Upper lobe of left lung (tissue), 6 donors: ENCODE measurements at regions not wholly inside any gene's neighbourhood (a gene's known extent, or its start where the extent isn't known, plus 50 kb on each side); places are given as distances from the start of the nearest gene placed in this dataset.

Experiments used
- ATAC-seq, 2 donors: fragments of 200-7000 bp; cut with Tn5 transposase; one replicate each; pipeline ENCODE4 v1.9.1; 2022; ENCODE audit warnings: mild to moderate bottlenecking in 2 of 2, moderate library complexity in 2 of 2; ENCODE audit not compliant: low FRiP score in 2 of 2
- DNase-seq, 2 donors: peaks; one replicate each; pipeline ENCODE4 v3.0.0-alpha.2; 2019 to 2020
- H3K27ac ChIP-seq, 4 donors: fragments of 200-600 bp; sonication (generic); one replicate each; pipeline ENCODE4 v1.5.1; 2016 to 2019
- H3K27me3 ChIP-seq, 4 donors: fragments of 200-600 bp; sonication (generic); one replicate each; pipeline ENCODE4 v1.5.1; 2017 to 2019
- H3K36me3 ChIP-seq, 4 donors: fragments of 200-600 bp; sonication (generic); one replicate each; pipeline ENCODE4 v1.5.1; 2016 to 2019
- H3K4me1 ChIP-seq, 4 donors: fragments of 200-600 bp; sonication (generic); one replicate each; pipeline ENCODE4 v1.5.1; 2018 to 2019
- H3K4me3 ChIP-seq, 4 donors: fragments of 200-600 bp; sonication (generic); one replicate each; pipeline ENCODE4 v1.5.1; 2017 to 2019; ENCODE audit warnings: mild to moderate bottlenecking in 2 of 4, moderate library complexity in 1 of 4
- H3K9me3 ChIP-seq, 4 donors: fragments of 200-600 bp; sonication (generic); one replicate each; pipeline ENCODE4 v1.5.1; 2018 to 2019
- CTCF ChIP-seq, 6 experiments: fragments of 450-650 bp in 4 of 6; fragments of 200-600 bp in 2 of 6; sonication (generic) in 2 of 6; IDR thresholded peaks; one replicate each; pipeline ENCODE4 v1.5.1; 2016 to 2019; ENCODE audit warnings: antibody characterized with exemption in 6 of 6
- EP300 ChIP-seq, 4 donors: sonication (generic); formaldehyde crosslinking; IDR thresholded peaks; one replicate each; pipeline ENCODE4 v1.5.1; 2017; ENCODE audit warnings: antibody characterized with exemption in 4 of 4, control low read depth in 2 of 4
- POLR2A ChIP-seq, 4 donors: fragments of 450-650 bp; IDR thresholded peaks; one replicate each; pipeline ENCODE4 v1.5.1; 2016 to 2017; ENCODE audit warnings: antibody characterized with exemption in 4 of 4, mild to moderate bottlenecking in 2 of 4
- POLR2AphosphoS5 ChIP-seq, 2 donors: sonication (generic); formaldehyde crosslinking; IDR thresholded peaks; one replicate each; pipeline ENCODE4 v1.5.1; 2017; ENCODE audit warnings: antibody characterized with exemption in 2 of 2
- whole genome bisulfite sequencing, 2 donors: methylation state at CpG; one replicate each; pipeline ENCODE4 v1.1.5; 2017 to 2018; 5-methylcytosine and 5-hydroxymethylcytosine counted together
- donor health status: DM: no; HTN: no; CAD: no; lungs with moderate emphysema.
- donor health status: DM: no; HTN: yes; CAD: no; lungs with severe emphysema.

DNA sequence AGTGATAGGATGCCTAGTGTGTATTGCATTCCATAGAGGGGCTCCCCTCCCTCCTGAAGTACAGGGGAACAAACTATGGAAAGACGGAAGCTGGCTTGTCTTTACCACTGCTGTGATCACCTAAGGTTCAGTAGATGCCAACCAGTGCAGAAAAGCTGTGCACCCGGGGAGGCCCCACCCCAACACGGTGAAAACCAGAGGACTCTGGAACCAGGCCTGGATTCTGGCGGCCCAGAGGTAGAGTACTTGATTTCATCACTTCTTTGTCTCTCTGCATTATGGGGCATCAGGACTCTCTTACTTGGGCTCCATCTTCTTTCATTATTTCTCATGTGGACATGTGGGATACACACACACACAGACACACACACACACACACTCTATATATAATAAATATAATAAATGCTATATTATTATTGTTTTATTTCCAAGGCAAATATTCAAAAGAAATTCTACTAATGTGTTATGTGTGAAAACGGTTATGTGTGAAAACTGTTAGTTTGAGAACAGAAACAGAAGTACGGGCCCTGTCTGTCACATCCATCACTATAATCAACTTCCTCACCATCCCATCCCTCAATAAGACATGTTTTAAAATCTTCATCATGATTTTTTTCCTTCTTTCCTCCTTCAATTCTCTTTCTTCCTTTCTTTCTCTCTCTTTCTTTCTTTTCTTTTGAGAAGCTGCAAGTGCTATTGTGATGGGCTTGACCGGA lies 152.4 kb upstream of the CMC1 start:
- H3K27me3 ChIP-seq: no peaks in the 10 kb centered on the region
- no peak overlapping the region for H3K27ac ChIP-seq
- peaks cover 0 to 6% (median 0%) of the 10 kb centered on the region in 4 donors for H3K9me3 ChIP-seq
- no peak overlapping the region for H3K4me3 ChIP-seq
- 84 to 89% methylated on average over 7 of the region's 7 CpGs for WGBS, 2 donors
- H3K36me3 ChIP-seq: no peaks in the 10 kb centered on the region
- DNase-seq: peak in 1 of 2 donors; percentile 10
- no peak for ATAC-seq
- H3K4me1 ChIP-seq: no peaks in the 10 kb centered on the region
- TF ChIP-seq EP300 (IDR thresholded peaks at IDR 0.05): no peak
- TF ChIP-seq POLR2A (IDR thresholded peaks at IDR 0.05): no peak
- no peak for TF ChIP-seq POLR2AphosphoS5 (IDR thresholded peaks at IDR 0.05)
- TF ChIP-seq CTCF (IDR thresholded peaks at IDR 0.05): no peak

DNA sequence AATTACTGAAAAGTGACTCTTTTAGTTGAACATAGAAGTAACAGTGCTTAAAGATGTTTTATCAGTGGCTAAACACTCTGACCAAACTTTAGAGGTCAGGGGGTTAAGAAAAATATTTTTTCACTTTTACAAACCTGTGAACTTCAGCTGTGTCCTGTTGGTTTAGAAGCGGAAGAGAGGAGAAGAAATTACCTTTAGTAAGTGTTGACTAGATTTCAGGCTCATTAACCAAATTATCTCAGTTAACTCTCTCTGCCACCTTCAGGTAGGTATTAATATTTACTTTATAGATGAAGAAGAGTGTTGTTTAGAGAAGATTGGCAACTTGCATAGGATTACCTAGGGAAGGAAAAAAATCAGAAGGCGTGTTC lies 151.9 kb upstream of the CMC1 start:
- TF ChIP-seq POLR2A (IDR thresholded peaks at IDR 0.05) (no peak), POLR2AphosphoS5 (IDR thresholded peaks at IDR 0.05) (no peak), EP300 (IDR thresholded peaks at IDR 0.05) (no peak), CTCF (IDR thresholded peaks at IDR 0.05) (no peak)
- peaks cover 0 to 11% (median 0%) of the 10 kb centered on the region in 4 donors for H3K9me3 ChIP-seq
- DNase-seq (no peak), ATAC-seq (no peak)
- no peaks in the 10 kb centered on the region for H3K27me3 ChIP-seq
- 82 to 87% methylated on average over 2 of the region's 2 CpGs for WGBS, 2 donors
- H3K4me3 ChIP-seq: no peak overlapping the region
- no peaks in the 10 kb centered on the region for H3K4me1 ChIP-seq
- H3K36me3 ChIP-seq: no peaks in the 10 kb centered on the region
- no peak overlapping the region for H3K27ac ChIP-seq

DNA sequence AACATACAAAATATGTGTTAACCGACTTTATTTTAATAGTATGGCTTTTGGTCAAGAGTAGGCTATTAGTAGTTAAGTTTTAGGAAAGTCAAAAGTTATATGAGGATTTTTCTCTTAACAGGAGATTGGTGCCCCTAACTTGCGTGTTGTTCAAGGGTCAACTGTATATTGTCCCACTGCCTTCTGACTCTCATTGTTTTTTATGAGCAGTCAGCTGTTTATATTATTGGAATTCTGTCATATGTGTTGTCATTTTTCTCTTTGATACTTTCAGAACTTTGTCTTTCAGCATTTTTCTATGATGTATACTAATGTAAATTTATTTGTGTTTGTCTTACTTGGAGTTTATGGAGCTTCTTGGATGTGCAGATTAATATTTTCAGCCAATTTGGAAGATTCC lies 142.1 kb upstream of the CMC1 start:
- ATAC-seq: no peak

GRCh38 chr3:28101705-28102104 lies 139.7 kb upstream of the CMC1 start:
- TF ChIP-seq POLR2AphosphoS5 (IDR thresholded peaks at IDR 0.05) (no peak), CTCF (IDR thresholded peaks at IDR 0.05) (no peak), POLR2A (IDR thresholded peaks at IDR 0.05) (no peak), EP300 (IDR thresholded peaks at IDR 0.05) (no peak)
- Histone ChIP-seq H3K4me3 (no peak overlapping the region), H3K36me3 (no peaks in the 10 kb centered on the region), H3K27ac (no peak overlapping the region), H3K27me3 (no peaks in the 10 kb centered on the region), H3K9me3 (peaks cover 0 to 11% (median 5%) of the 10 kb centered on the region in 4 donors), H3K4me1 (no peaks in the 10 kb centered on the region)
- ATAC-seq (no peak), DNase-seq (no peak)
- WGBS, 2 donors: 50 to 60% methylated on average over 1 of the region's 1 CpG

More for the DNA sequence above, 142.1 kb upstream of the CMC1 start:
- Histone ChIP-seq H3K36me3 (no peaks in the 10 kb centered on the region), H3K27ac (no peak overlapping the region), H3K4me3 (no peak overlapping the region), H3K27me3 (no peaks in the 10 kb centered on the region), H3K4me1 (no peaks in the 10 kb centered on the region), H3K9me3 (peaks cover 0 to 14% (median 5%) of the 10 kb centered on the region in 4 donors)
- 93 to 94% methylated on average over 2 of the region's 2 CpGs for WGBS, 2 donors
- no peak for DNase-seq
- TF ChIP-seq POLR2A (IDR thresholded peaks at IDR 0.05) (no peak), POLR2AphosphoS5 (IDR thresholded peaks at IDR 0.05) (no peak), EP300 (IDR thresholded peaks at IDR 0.05) (no peak), CTCF (IDR thresholded peaks at IDR 0.05) (no peak)

- no peaks in the 10 kb centered on the region for H3K4me1 ChIP-seq
- H3K9me3 ChIP-seq: peaks cover 0 to 9% (median 4%) of the 10 kb centered on the region in 4 donors
- H3K4me3 ChIP-seq: no peak overlapping the region
- H3K27ac ChIP-seq: no peak overlapping the region
- no peaks in the 10 kb centered on the region for H3K27me3 ChIP-seq
- 57 to 84% methylated on average over 3 of the region's 3 CpGs for WGBS, 2 donors
- TF ChIP-seq CTCF (IDR thresholded peaks at IDR 0.05) (no peak), EP300 (IDR thresholded peaks at IDR 0.05) (no peak), POLR2A (IDR thresholded peaks at IDR 0.05) (no peak), POLR2AphosphoS5 (IDR thresholded peaks at IDR 0.05) (no peak)
- H3K36me3 ChIP-seq: no peaks in the 10 kb centered on the region
- DNase-seq (no peak), ATAC-seq (no peak)
These were observed 137.6 kb upstream of the CMC1 start for GRCh38 chr3:28103861-28104260.
